Limb (tissue), 2 donors: ENCODE measurements at regions not wholly inside any gene's neighbourhood (a gene's known extent, or its start where the extent isn't known, plus 50 kb on each side); places are given as distances from the start of the nearest gene placed in this dataset.
"Not testable (repeated sequence)": the region's sequence is repeated elsewhere in the genome, so short reads cannot be mapped to it uniquely, and the experiment has no call there.

Experiments used
- DNase-seq, 2 donors: peaks; one replicate each; pipeline ENCODE4 v3.0.0-alpha.2; 2016; ENCODE audit errors: extremely low spot score in 2 of 2

DNA sequence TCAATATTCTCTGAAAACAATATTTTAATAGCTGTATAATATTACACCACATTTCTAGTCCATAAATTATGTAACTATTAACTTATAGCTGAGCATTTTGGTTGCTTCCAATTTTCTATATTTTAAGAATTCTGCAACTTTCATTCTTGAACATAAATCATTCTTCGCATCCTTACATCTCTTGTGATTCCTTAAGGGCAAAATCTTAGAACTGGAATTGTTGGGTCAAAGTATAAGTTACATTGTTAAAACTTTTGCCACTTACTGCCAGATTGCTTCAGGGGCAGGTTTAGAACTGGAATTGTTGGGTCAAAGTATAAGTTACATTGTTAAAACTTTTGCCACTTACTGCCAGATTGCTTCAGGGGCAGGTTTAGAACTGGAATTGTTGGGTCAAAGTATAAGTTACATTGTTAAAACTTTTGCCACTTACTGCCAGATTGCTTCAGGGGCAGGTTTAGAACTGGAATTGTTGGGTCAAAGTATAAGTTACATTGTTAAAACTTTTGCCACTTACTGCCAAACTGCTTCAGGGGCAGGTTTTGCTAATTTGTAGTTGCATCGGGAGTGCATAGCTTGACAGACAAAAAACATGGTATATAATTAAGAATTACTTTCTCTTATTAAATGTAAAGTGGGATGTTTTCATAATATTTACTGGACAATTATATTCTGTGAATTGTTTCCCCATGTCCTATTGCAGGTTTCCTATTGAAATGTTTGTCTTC is 179.9 kb upstream of the OR13F1 start:
- DNase-seq: not testable (repeated sequence)

DNA sequence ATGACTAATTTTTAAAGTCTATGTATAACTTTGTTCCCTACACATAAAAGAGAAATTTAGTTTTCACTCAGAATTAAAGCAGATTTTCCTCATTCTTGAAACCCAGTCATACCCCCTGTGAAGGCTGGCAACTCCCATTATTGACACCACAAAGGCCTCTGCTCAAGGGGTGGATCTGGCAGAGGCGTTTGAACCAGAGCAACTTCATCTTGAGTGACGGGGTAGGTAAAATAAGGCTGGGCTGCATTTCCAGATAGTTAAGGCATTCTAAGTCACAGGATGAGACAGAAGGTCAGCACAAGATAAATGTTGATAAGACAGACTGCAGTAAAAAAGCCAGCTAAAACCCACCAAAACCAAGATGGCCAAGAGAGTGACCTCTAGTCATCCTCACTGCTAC is 177.2 kb upstream of the OR13F1 start:
- no peak for DNase-seq

DNA sequence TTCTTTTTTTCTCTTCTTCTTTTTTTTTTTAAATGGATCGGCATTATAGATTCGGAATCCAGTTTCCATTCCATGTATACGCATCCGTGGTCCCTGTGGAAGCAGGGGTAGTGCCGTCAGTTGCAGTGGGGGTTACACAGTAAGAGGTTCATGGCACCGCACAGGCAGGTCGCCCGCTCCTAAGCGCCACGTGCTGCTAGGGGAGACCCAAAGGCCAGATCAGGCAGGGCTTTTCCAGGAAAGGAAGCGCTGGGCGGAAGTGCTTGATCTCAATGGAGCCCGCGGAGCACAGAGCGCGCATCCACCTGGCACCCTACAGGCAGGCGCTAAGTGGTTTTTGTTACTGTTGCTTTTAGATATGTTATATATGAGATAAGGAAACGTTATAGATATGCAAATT is 174.8 kb upstream of the OR13F1 start:
- no peak for DNase-seq

DNA sequence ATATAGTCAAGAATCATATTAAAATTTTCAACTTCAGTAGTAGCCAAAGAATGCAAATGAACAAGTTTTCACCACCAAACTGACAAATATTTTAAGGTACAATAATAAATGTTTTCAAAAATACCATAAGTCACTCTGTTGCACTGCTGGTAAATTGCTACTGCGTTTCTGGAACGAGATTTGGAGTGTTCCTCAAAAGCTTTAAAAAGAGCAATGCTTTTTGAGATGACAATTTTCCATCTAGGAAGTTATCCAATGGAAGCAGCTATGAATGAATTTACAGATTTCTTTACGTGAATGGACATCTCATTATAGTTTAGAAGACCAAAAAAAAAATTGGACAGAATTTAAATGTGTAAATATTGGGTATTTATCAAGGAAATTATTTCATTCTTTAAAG is 173.2 kb upstream of the OR13F1 start:
- no peak for DNase-seq

DNA sequence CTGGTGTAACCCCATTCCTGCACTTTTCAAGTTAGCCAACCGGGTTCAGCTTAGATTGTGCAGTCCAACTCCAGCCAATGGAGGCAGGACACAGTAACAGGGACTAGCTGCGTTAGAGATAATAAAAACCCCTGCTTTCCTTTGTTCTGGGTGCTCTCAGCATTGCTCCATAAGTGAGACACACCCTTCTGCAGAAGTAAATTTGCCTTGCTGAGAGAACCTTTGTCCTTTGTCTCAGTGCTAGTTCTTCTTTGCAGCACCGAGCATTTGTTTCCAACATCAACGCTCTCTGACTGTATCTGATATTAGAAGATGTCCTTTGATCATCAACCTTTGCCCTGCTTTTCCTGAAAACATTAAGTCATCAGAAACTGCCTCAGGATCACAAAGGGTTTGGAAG is 169.5 kb upstream of the OR13F1 start:
- no peak for DNase-seq

DNA sequence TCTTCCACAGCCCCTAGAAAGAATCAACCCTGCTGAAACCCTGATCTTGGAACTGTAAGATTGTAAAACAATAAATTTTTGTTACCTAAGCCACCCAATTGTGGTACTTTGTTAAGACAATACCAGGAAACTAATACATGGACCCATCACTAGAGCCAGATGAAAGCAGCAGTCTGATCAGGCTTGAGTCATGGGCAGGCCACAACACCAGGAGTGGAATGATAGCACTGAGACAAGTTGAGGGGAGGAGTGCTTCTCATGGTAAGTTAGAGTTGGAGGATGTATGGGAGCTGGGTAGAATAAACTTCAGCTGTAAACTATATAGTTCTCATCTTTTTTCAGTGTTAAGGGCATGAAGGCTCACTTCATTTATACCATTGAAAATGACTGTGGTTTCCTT is 164.4 kb upstream of the OR13F1 start:
- DNase-seq: no peak

DNA sequence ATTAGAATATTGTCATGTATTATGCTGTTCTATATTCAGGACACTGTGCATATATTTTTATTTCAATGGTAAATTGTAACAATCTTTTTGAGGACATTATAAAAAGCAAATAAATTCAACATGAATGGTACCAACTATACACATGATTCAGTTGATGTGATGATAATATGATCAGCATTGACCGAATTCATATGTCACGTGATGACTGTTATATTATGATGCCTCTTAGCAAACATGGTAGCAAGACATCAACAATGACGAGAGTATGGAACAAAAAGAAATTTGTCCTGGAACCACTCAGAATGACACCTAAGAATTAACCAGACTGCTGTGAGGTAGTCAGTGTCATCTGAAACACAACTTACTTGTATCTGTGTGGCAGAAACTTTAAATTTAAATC is 161.5 kb upstream of the OR13F1 start:
- DNase-seq: no peak

DNA sequence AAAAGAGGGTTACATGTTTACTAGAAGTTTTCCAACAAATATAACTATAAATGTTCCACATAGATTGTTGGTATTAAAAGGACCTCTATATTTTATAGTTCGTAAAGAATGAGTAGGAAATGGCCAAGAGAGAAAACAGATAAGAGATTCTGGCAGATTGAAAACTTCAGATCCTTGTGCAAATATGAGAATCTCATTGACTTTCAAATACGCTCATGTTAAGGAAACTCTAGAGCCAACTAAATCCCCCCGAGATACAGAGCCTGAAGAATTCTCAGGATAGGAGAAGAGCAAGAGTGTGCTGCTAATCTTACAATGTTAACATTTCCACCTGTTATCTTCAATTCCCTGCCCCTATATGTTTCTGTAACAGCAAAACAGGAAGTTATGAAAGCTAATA is 159.0 kb upstream of the OR13F1 start:
- DNase-seq: no peak

DNA sequence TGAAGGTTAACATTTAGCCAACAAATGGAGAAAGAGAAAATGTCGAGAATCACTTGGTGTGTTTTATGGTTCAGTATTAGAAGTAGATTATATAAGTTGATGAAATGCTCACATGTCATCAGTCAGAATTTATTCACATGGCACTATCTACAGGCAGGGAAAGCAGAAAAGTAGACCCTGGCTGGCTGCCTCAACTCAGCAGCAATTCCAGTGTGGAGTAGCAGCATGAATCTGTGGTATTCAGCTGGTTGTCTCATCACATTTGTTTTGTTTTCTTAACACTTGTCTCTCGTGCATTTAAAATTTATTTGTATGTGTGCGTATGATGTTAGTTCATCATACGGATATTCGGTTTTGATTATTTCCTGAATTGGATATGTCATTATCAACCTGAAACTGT is 153.5 kb upstream of the OR13F1 start:
- no peak for DNase-seq

DNA sequence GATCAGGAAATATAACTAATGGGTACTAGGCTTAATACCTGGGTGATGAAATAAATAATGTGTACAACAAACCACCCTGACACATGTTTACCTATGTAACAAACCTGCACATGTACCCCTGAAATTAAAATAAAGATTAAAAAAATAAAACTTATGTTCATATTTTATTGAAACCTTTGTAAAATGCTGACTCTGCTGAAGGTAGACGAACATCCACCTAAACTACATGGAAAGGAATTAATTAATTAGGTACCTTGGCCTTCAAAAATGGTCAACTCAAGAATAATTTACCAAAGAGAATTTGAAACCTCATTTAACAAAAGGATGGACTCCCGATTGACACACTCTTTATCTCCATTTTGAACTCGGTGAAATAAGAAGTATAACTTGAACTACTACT is 152.3 kb upstream of the OR13F1 start:
- DNase-seq: no peak

DNA sequence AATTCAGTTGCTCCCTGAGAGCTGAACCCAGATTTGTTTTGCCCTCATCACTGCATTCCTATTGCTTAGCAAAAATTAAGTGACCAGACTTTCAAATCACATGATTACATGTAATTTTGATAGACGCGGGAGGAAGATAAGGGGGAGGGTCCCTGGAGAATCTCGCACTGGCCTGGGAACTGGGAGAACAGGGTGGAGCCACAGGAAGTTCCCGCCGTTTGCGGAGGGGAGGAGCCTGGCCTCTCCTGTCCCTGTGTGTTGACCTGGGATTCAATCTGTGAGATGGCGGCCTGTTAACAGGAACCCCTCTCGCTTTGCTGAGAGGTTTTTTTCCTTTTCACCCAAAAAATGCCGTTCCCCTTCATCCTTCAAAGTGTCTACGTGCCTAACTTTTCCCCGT is 142.9 kb upstream of the OR13F1 start:
- DNase-seq: no peak

DNA sequence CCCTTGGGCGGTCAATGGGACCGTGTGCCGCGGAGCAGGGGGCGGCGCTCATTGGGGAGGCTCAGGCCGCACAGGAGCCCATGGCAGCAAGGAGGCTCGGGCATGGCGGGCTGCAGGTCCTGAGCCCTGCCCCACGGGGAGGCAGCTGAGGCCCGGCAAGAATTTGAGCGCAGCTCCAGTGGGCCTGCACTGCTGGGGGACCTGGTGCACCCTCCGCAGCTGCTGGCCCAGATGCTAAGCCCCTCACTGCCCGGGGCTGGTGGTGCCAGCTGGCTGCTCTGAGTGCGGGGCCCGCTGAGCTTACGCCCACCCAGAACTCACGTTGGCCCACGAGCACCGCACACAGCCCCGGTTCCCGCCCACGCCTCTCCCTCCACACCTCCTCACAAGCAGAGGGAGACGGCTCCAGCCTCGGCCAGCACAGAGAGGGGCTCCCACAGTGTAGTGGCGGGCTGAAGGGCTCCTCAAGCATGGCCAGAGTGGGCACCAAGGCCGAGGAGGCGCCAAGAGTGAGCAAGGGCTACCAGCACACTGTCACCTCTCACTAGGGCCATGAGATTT is 141.1 kb upstream of the OR13F1 start:
- DNase-seq: no peak

DNA sequence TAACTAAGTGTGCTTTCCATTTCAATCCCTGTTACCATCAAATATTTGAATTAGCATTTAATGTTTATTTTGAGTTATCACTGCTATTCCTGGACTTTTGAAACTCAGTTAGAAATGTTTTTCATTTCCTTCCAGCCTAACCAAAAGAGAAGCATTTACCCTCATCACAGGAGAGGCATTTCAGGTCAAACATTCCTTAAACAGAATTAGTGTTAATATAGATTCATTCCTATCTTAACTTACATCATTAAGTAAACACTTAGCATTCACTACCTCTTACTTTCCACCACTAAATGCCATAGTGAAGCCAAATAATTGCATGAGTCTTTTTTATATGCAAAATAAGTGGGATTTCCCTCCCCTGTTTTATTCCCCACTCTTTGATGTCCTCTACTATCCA is 136.6 kb upstream of the OR13F1 start:
- no peak for DNase-seq

DNA sequence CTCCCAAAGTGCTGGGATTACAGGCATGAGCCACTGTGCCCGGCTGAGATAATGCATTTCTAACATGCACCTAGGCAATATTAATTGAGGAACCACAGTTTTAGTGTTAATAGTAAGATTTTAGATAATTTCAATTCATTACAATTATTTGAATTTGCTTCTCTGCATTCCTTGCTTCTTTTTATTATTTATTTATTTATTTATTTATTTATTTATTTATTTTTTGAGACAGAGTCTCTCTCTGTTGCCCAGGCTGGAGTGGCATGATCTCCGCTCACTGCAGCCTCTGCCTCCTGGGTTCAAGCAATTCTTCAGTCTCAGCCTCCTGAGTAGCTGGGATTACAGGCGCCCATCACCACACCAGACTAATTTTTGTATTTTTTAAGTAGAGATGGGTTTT is 135.7 kb upstream of the OR13F1 start:
- DNase-seq: not testable (repeated sequence)

DNA sequence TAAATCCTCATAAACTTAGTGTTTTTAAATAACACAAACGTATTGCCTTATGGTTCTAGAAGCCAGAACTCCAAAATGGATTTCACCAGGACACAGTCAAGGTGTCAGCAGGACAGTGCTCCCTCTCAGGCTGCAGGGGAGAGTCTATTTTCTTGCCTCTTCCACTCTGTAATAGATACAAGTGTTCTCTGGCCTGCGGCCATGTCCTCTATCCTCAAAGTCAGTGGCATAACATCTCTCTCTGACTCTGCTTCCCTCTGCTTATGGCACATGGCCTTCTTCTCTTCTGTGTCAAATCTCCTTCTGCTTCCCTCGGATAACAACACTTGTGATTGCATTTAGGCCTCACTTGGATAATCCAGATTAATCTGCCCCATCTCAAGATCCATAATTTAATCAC is 129.4 kb upstream of the OR13F1 start:
- DNase-seq: no peak

DNA sequence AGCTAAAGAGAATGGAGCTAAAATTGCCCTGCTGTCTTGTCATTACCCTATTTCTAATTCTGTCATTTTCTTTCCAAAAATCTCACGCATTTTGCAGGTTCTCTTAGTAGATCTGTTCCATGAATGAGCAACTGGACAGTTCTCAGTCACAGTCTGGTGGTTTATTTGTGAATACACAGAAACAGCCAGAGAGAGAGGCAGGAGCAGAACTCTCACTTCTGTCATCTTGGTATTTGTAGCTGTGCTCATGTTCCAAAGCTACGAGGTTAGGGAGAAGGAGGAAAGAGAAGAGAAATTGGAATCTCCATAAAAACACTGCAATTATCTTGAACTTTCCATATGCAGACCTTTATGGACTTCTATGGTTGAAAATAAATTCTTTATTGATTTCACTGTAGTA is 118.0 kb upstream of the OR13F1 start:
- DNase-seq: no peak

DNA sequence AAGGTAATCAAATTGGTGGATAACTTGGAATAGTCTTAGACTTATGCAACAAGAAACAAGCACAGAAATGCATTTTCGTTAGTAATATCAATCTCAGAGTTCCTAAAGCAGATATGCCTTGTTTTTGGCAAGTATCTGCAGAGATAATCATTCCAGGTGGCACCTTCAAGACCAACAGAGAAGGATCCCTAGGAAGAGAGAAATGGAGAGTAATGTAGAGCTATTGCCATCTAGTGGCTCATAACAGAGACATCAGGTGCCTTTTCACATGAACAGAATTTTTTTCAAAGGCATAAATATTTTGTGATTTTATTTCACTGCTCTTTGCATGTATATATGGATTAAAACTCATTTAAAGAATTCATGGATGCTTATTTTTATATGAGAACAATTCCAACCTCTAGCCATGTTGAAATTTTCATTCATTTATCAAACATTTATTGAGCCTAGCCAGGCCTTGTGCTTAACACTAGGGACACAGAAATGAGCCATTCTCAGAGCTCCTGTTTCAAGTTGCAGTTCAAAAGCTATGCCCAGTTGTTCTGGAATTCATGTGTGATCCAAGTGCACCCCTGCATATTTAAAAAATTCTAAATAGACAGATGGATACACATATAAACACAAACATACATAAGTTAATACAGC is 117.5 kb upstream of the OR13F1 start:
- peak in 1 of 2 donors; percentile 60 for DNase-seq

DNA sequence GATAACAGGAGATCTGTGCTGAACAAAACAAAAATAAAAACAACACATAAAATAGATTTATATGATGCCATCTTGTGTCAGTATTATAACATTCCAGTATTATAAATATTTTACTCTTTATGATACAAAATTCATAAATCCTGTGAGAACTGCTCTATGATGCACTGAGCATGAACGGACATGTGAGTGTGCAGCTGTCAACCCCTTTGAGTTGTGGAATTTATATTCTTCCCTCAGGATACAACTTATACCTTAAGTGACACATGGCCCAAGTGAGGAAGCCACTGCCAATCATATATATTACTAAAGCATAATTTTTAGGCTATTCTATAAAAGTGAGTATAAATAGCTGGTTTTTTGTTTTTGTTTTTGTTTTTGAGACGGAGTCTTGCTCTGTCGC is 116.0 kb upstream of the OR13F1 start:
- DNase-seq: no peak

DNA sequence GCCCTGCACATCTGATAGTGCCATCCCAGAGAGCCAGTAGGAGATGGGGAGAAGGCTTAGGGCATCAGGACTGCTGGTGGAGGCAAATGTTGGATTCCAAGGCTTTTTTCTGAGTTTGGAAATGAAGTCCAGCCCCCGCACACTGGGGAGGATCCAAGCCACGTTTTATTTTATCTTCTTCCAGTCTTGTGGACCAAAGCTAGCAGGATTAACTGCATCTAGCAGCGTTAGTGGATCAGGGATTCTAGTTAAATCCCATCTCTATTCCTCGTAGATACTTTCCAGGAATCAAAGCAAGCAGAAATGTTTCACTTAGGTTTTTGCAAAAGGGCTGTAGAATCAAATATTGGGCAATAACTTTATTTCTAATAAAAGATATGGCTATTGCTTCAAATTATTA is 114.7 kb upstream of the OR13F1 start:
- DNase-seq: no peak

DNA sequence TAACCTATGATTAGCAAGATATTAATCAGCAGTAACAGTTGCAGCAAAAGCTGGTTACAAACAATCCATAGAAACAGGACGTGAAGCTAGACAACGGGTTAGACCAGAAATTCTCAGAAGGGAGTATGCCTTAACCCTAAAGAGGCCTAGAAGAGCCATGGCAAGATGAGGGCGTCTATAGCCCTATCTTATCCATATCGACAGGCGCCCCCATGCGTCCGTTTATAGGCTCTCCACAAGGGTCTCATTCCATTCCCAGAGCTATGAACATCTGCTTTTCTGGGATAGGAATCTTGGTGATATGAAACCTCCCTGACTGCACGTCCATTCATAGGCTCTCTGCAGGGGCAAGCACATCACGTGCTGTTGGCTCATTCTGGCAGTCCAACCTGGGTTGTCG is 109.2 kb upstream of the OR13F1 start:
- not testable (repeated sequence) for DNase-seq

DNA sequence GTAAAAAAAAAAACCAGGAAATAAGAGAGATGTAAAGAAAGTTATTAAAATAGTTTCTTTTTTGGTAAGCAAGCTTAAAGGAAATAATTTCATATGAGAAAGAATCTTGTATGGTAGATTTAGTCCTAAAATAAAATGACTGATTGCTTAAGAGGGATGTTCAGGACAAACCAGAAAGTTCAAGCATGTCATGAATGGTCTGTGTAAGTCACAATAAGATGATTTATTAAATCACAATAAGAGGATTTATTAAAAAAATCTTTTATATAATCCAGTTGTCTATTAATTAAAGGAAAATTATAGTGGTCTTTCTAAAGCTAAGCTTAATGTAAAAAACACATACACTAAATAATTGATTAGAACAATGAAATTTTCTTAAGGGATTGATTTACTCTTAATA is 91.8 kb upstream of the OR13F1 start:
- no peak for DNase-seq

DNA sequence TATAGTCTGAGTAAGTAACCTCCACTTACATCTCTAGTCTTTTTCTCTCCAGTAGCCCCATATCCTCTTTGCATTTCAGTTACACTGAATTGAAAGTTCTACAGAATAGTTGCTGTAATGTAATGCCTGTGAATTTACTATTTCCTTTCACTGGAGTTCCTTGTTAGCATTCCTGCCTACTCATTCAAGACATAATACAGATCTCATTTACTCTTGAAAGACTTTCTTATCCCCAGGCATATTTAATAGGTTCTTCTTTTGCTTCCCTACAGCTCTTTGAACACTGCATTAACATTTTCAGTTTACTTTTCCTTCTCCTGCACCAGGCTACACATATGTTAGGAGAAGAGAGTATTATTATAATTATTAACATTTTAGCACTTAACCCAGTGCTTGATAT is 87.6 kb upstream of the OR13F1 start:
- DNase-seq: no peak

DNA sequence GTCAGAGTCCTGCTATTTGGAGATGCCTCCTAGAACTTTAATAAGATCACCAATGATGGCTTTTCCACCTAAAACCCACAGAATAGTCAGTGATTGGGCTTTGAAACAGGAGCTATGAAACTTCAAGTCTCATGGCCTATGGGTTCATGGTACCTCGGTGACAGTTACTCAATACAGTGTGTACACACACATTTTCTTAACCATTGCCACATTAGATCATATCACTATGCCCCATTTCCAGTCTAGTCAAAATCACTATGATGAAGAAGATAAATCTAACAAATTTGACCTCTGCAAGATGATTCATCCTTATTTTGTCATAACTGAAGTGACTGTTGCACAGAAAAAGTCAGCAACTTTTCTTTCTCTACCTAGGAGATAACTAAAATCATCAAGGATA is 86.8 kb upstream of the OR13F1 start:
- DNase-seq: no peak
